ENCODE measurements at regions not wholly inside any gene's neighbourhood (a gene's known extent, or its start where the extent isn't known, plus 50 kb on each side); places are given as distances from the start of the nearest gene placed in this dataset.

GRCh38 chr12:70052476-70052875 is 190.8 kb upstream of the CNOT2 start:
- no peak for DNase-seq
- Histone ChIP-seq H3K27me3 (no peaks in the 10 kb centered on the region), H3K9ac (ENCODE audit: low read depth in 2 of 2, low read length in 2 of 2) (no peak overlapping the region), H3K27ac (peak overlapping the region; percentile 29), H3K36me3 (no peaks in the 10 kb centered on the region), H3K4me3 (no peak overlapping the region), H3K9me3 (no peaks in the 10 kb centered on the region), H3K4me1 (peaks cover 8% of the 10 kb centered on the region)
- no peak for TF ChIP-seq CTCF (IDR thresholded peaks at IDR 0.05)
- intact Hi-C loops (cut with DNase I), result no loop called here

- peaks cover 8% of the 10 kb centered on the region for H3K4me1 ChIP-seq
- H3K9ac ChIP-seq (ENCODE audit: low read depth in 2 of 2, low read length in 2 of 2), result no peak overlapping the region
- peak; percentile 73 for DNase-seq
- intact Hi-C loops (cut with DNase I), result no loop called here
- no peak overlapping the region for H3K4me3 ChIP-seq
- no peaks in the 10 kb centered on the region for H3K9me3 ChIP-seq
- no peak for TF ChIP-seq CTCF (IDR thresholded peaks at IDR 0.05)
- H3K36me3 ChIP-seq, result no peaks in the 10 kb centered on the region
- no peaks in the 10 kb centered on the region for H3K27me3 ChIP-seq
- peak overlapping the region; percentile 29 for H3K27ac ChIP-seq
Measured at GRCh38 chr12:70052931-70053497, 190.2 kb upstream of the CNOT2 start.

GRCh38 chr12:70059373-70059772 is 183.9 kb upstream of the CNOT2 start:
- no peaks in the 10 kb centered on the region for H3K36me3 ChIP-seq
- no peak for TF ChIP-seq CTCF (IDR thresholded peaks at IDR 0.05)
- H3K9ac ChIP-seq (ENCODE audit: low read depth in 2 of 2, low read length in 2 of 2), result no peak overlapping the region
- H3K27me3 ChIP-seq, result no peaks in the 10 kb centered on the region
- intact Hi-C loops (cut with DNase I), result no loop called here
- H3K4me1 ChIP-seq, result no peaks in the 10 kb centered on the region
- DNase-seq, result no peak
- H3K4me3 ChIP-seq, result no peak overlapping the region
- no peaks in the 10 kb centered on the region for H3K9me3 ChIP-seq
- H3K27ac ChIP-seq, result no peak overlapping the region

- Histone ChIP-seq H3K4me1 (no peaks in the 10 kb centered on the region), H3K27ac (no peak overlapping the region), H3K9ac (ENCODE audit: low read depth in 2 of 2, low read length in 2 of 2) (no peak overlapping the region), H3K36me3 (no peaks in the 10 kb centered on the region), H3K9me3 (no peaks in the 10 kb centered on the region), H3K27me3 (no peaks in the 10 kb centered on the region), H3K4me3 (no peak overlapping the region)
- DNase-seq, result no peak
- no peak for TF ChIP-seq CTCF (IDR thresholded peaks at IDR 0.05)
- intact Hi-C loops (cut with DNase I), result no loop called here
Measured at GRCh38 chr12:70060634-70061033, 182.6 kb upstream of the CNOT2 start.

GRCh38 chr12:70068743-70069142 is 174.5 kb upstream of the CNOT2 start:
- no peaks in the 10 kb centered on the region for H3K9me3 ChIP-seq
- H3K4me3 ChIP-seq, result no peak overlapping the region
- H3K27ac ChIP-seq, result no peak overlapping the region
- TF ChIP-seq CTCF (IDR thresholded peaks at IDR 0.05), result no peak
- no peaks in the 10 kb centered on the region for H3K36me3 ChIP-seq
- H3K4me1 ChIP-seq, result no peaks in the 10 kb centered on the region
- no peak overlapping the region for H3K9ac ChIP-seq (ENCODE audit: low read depth in 2 of 2, low read length in 2 of 2)
- intact Hi-C loops (cut with DNase I), result no loop called here
- no peak for DNase-seq
- H3K27me3 ChIP-seq, result no peaks in the 10 kb centered on the region

Measured in colonic mucosa (tissue), 4 donors.